ENCODE measurements at regions not wholly inside any gene's neighbourhood (a gene's known extent, or its start where the extent isn't known, plus 50 kb on each side); places are given as distances from the start of the nearest gene placed in this dataset.
"Not testable (repeated sequence)": the region's sequence is repeated elsewhere in the genome, so short reads cannot be mapped to it uniquely, and the experiment has no call there.

DNA sequence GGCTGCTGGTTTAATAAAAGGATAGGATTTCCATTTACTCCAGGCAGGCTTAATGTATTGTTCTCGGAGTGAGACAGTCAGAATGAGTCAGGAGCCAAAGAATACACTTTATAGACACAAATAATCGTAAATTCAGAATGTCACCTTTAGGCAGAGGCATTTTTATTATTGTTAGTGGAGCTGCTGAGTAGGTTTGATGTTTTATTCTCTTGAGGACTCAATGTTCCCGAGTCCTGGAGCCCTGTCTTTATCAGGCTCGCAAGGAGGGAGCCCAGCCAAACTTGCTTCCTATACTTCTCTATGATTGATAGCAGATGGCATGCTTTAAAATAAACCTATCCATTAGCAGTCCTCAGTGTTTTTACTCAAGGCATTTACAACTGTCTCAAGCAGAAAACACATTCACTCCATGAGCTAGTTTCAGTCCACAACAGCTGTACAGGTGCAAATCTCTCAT lies 492.3 kb upstream of the ZEB2 start:
- no peak for DNase-seq

DNA sequence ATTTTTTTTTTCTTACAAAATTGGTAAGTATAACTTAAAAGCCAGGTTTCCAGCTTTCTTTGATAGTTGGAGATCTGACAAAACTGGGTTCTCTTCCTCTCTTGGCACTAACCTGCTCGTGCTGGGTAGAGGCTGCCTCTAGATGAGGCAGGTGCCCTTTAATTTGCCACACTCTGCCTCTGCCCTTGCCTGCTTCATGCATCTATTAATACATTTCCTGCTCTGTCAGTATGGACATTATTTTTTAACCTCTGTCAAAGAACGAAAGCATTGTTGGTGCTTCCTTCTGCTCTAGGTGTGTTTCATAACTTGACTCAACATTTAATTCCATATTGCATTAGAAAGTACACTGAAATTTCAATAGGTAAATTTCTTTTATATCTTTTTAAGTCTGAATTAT lies 490.7 kb upstream of the ZEB2 start:
- DNase-seq: no peak

DNA sequence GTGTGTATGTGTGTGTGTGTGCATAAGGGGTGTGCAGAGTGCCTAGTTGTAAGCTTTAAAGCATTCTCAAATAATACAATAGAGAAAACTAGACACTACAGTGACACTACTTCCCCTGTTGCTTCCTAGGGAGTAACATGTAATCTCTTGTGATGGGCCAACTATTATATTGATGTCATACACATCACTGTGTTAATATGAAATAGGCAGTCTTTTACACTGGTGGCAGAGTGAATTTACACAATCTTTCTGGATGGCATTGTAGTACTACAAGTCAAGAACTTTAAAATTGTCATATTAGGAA lies 488.0 kb upstream of the ZEB2 start:
- no peak for DNase-seq

DNA sequence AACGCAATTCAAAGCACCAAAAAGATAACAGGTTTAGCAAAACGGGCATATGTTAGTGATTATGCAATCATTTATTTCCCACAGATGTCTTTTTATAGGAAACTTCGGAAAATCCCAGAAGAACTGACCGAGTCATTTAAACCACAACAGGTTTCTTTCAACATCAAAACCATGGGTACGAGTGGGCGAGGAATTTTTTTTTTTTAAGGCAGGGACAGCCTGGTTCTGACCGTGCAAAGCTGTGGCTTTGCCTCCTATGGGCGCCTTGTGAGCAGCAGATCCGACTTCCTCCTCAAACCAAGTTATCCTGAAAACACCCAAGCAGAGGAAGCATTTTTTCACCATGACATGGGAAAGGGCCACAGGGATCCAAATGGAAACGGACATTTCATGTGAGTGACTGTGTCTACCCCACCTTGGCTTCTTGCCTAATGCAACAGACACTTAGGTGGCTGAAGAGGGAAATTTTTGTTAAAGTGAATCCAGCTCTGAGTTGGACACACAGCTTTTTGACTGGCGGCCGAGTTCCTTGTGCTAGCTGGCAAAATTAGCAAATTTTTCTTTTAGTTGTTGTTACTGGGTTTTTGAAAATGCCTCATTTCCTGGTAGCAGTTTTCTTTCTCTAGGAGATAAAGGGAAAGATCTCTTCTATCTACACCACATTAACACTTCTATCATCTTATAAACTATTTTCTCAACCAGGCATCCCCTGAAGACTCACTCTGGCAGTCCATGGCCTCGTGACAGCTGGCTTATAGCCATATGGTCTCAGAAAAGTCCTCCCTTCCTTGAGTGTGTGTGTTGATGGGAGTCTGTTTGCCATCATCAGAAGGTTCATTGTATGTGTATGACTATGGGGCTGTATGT lies 487.4 kb upstream of the ZEB2 start:
- DNase-seq: peak; percentile 65 to 78 (median 76)

DNA sequence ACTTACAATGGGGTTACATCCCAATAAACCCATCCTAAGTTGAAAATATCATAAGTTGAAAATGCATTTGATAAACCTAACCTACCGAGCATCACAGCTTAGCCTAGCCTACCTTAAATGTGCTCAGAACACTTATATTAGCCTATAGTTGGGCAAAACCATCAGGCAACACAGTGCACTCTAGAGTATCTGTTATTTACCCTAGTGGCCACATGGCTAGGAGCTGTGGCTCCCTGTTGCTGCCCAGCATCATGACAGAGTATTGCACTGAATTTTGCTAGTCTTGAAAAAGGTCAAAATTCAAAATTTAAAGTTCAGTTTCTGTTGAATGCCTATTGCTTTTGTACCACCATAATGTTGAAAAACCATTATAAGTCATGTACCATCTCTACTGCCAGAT lies 482.7 kb upstream of the ZEB2 start:
- DNase-seq: no peak

DNA sequence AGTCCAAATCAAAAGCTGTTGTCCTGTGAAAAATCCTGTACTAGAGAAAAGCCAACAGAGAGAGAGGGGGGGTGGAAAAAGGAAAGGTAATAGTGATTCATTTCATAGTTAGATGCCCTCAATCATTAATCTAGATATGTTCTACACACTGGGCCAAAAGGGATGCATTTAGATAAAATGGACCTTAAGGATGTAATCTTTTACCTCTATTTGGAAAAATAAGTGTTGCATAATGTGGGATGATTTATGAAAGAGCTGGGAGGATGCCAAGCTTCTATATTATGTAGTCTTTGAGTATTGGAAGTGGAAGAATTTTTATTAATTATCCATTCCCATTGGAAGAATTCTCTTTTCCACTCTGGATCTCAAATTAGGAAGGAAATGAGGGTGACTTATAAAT lies 480.5 kb upstream of the ZEB2 start:
- no peak for DNase-seq

- no peak for DNase-seq
Observed at GRCh38 chr2:144999936-145000335, 480.0 kb upstream of the ZEB2 start.

- no peak for DNase-seq
Observed at GRCh38 chr2:144999071-144999875, 479.4 kb upstream of the ZEB2 start.

GRCh38 chr2:144998435-144998834 lies 478.5 kb upstream of the ZEB2 start:
- DNase-seq: no peak

GRCh38 chr2:144996225-144996795 lies 476.4 kb upstream of the ZEB2 start:
- DNase-seq: no peak

GRCh38 chr2:144995482-144995881 lies 475.6 kb upstream of the ZEB2 start:
- peak in 2 of 3 donors; percentile 42 to 46 for DNase-seq

DNA sequence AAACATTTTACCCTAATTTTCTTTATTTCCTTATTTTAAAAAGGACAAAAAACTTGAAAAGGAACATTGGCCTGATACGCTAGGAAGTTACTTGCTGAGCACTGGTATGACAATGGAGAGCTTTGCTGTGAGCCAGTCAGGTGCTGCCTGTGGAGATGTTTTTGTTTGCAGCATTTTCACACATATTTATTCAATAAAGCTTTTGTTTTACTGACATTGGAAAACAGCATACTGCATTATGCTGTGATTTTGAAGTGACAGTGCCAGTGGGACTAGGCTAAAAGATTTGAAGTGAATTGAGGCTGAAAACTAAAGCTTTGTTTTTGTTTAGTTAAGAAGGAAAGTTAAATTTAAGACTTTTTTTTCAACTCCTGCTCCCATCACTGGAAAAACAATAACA lies 470.7 kb upstream of the ZEB2 start:
- no peak for DNase-seq

- no peak for DNase-seq
Observed at GRCh38 chr2:144989579-144990270, 469.8 kb upstream of the ZEB2 start.

- DNase-seq: no peak
Observed at GRCh38 chr2:144988591-144988990, 468.7 kb upstream of the ZEB2 start.

GRCh38 chr2:144986691-144987090 lies 466.8 kb upstream of the ZEB2 start:
- no peak for DNase-seq

DNA sequence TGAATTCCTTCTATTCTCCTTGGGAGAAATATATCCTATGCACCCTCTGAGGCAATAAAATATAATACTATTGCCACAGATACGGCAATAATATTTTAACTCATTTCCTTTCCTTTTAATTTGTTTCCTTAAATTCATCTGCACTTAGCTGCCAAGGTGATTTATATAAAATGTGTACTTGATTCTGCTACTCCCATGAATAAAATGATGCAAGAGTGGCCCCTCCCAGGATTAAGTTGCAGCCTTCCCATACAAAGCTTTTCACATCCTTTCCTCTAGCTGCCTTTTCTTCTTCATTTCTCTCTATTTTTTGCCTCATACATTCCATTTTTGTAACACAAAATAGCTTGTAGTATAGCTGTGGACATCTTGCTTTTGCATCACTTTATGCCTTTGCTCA lies 464.1 kb upstream of the ZEB2 start:
- DNase-seq: no peak

DNA sequence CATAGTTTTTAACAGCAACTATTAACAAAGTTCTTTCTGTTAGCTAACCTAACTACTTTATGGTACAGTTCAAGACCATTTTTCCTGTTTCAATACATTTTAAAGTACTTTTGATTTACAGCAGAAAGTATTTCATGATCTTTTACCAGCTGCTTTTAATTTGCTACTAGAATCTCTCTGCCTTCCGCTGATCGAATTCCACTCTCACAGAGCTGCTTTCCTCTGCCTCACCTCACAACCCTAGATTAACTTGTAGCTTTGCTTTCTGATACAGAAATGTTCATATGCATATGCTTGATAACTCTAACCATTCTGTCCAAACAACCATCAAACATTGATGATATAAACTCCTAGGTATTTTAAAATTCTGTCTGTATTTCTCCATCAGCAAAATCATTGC lies 463.2 kb upstream of the ZEB2 start:
- DNase-seq: no peak

GRCh38 chr2:144982481-144982880 lies 462.6 kb upstream of the ZEB2 start:
- no peak for DNase-seq

GRCh38 chr2:144975881-144976280 lies 456.0 kb upstream of the ZEB2 start:
- DNase-seq: no peak

GRCh38 chr2:144972676-144973075 lies 452.8 kb upstream of the ZEB2 start:
- DNase-seq: no peak

- DNase-seq: no peak
Observed at GRCh38 chr2:144971786-144972335, 451.9 kb upstream of the ZEB2 start.

GRCh38 chr2:144970410-144970809 lies 450.5 kb upstream of the ZEB2 start:
- DNase-seq: not testable (repeated sequence)

GRCh38 chr2:144969564-144969963 lies 449.6 kb upstream of the ZEB2 start:
- not testable (repeated sequence) for DNase-seq

All from suppressor macrophage treated with lipopolysaccharide for 1 hour (primary cell).